IPS-15b (cell line): ENCODE measurements at regions not wholly inside any gene's neighbourhood (a gene's known extent, or its start where the extent isn't known, plus 50 kb on each side); places are given as distances from the start of the nearest gene placed in this dataset.

Experiments used
- H3K27me3 ChIP-seq: one replicate; pipeline ENCODE4 v1.6.1; 2013; ENCODE audit warnings: low read length; ENCODE audit not compliant: control insufficient read depth, insufficient read depth
- H3K36me3 ChIP-seq: one replicate; pipeline ENCODE4 v1.6.1; 2013; ENCODE audit warnings: low read length; ENCODE audit not compliant: control insufficient read depth, insufficient read depth
- H3K4me1 ChIP-seq: one replicate; pipeline ENCODE4 v1.6.1; 2013; ENCODE audit warnings: mild to moderate bottlenecking, low read length; ENCODE audit not compliant: control insufficient read depth, insufficient read depth
- H3K4me3 ChIP-seq: one replicate; pipeline ENCODE4 v1.5.1; 2013; ENCODE audit warnings: low read depth, low read length
- H3K9ac ChIP-seq: one replicate; pipeline ENCODE4 v1.6.1; 2013; ENCODE audit warnings: low read depth, mild to moderate bottlenecking, low read length
- H3K9me3 ChIP-seq: one replicate; pipeline ENCODE4 v1.6.1; 2013; ENCODE audit warnings: mild to moderate bottlenecking, low read length; ENCODE audit not compliant: control insufficient read depth, insufficient read depth

GRCh38 chr11:38173676-38174075 is 1575.6 kb upstream of the RAG2 start:
- H3K4me1 ChIP-seq: no peaks in the 10 kb centered on the region

GRCh38 chr11:38169286-38169685 is 1571.2 kb upstream of the RAG2 start:
- no peaks in the 10 kb centered on the region for H3K27me3 ChIP-seq
- no peaks in the 10 kb centered on the region for H3K36me3 ChIP-seq
- H3K4me3 ChIP-seq: no peak overlapping the region
- no peaks in the 10 kb centered on the region for H3K4me1 ChIP-seq
- H3K9ac ChIP-seq: no peak overlapping the region
- no peaks in the 10 kb centered on the region for H3K9me3 ChIP-seq

More at GRCh38 chr11:38173676-38174075, 1575.6 kb upstream of the RAG2 start:
- no peak overlapping the region for H3K4me3 ChIP-seq
- H3K9me3 ChIP-seq: no peaks in the 10 kb centered on the region
- no peak overlapping the region for H3K9ac ChIP-seq
- H3K27me3 ChIP-seq: no peaks in the 10 kb centered on the region
- no peaks in the 10 kb centered on the region for H3K36me3 ChIP-seq

GRCh38 chr11:38163526-38163925 is 1565.5 kb upstream of the RAG2 start:
- Histone ChIP-seq H3K9me3 (no peaks in the 10 kb centered on the region), H3K9ac (no peak overlapping the region), H3K27me3 (no peaks in the 10 kb centered on the region), H3K4me3 (no peak overlapping the region), H3K36me3 (no peaks in the 10 kb centered on the region), H3K4me1 (no peaks in the 10 kb centered on the region)

- H3K9ac ChIP-seq: no peak overlapping the region
- H3K9me3 ChIP-seq: no peaks in the 10 kb centered on the region
- no peaks in the 10 kb centered on the region for H3K27me3 ChIP-seq
- H3K4me1 ChIP-seq: no peaks in the 10 kb centered on the region
- H3K4me3 ChIP-seq: no peak overlapping the region
- no peaks in the 10 kb centered on the region for H3K36me3 ChIP-seq
Measured at GRCh38 chr11:38160433-38160832, 1562.4 kb upstream of the RAG2 start.

GRCh38 chr11:38159038-38159437 is 1561.0 kb upstream of the RAG2 start:
- Histone ChIP-seq H3K4me1 (no peaks in the 10 kb centered on the region), H3K36me3 (no peaks in the 10 kb centered on the region), H3K9ac (no peak overlapping the region), H3K4me3 (no peak overlapping the region), H3K9me3 (no peaks in the 10 kb centered on the region), H3K27me3 (no peaks in the 10 kb centered on the region)

GRCh38 chr11:38156495-38157146 is 1558.6 kb upstream of the RAG2 start:
- H3K4me1 ChIP-seq: peaks cover 12% of the 10 kb centered on the region
- H3K9ac ChIP-seq: no peak overlapping the region

GRCh38 chr11:38155856-38156255 is 1557.8 kb upstream of the RAG2 start:
- Histone ChIP-seq H3K27me3 (no peaks in the 10 kb centered on the region), H3K36me3 (no peaks in the 10 kb centered on the region), H3K9ac (no peak overlapping the region), H3K9me3 (no peaks in the 10 kb centered on the region), H3K4me3 (no peak overlapping the region), H3K4me1 (peaks cover 14% of the 10 kb centered on the region)

More at GRCh38 chr11:38156495-38157146, 1558.6 kb upstream of the RAG2 start:
- no peak overlapping the region for H3K4me3 ChIP-seq
- no peaks in the 10 kb centered on the region for H3K9me3 ChIP-seq
- no peaks in the 10 kb centered on the region for H3K36me3 ChIP-seq
- no peaks in the 10 kb centered on the region for H3K27me3 ChIP-seq

- Histone ChIP-seq H3K9me3 (no peaks in the 10 kb centered on the region), H3K36me3 (no peaks in the 10 kb centered on the region), H3K27me3 (no peaks in the 10 kb centered on the region), H3K9ac (no peak overlapping the region), H3K4me1 (peaks cover 14% of the 10 kb centered on the region), H3K4me3 (no peak overlapping the region)
Measured at GRCh38 chr11:38153985-38154384, 1555.9 kb upstream of the RAG2 start.

GRCh38 chr11:38143852-38144251 is 1545.8 kb upstream of the RAG2 start:
- no peaks in the 10 kb centered on the region for H3K27me3 ChIP-seq
- H3K9me3 ChIP-seq: no peaks in the 10 kb centered on the region
- no peak overlapping the region for H3K9ac ChIP-seq
- no peaks in the 10 kb centered on the region for H3K4me1 ChIP-seq
- no peak overlapping the region for H3K4me3 ChIP-seq
- no peaks in the 10 kb centered on the region for H3K36me3 ChIP-seq

- no peaks in the 10 kb centered on the region for H3K27me3 ChIP-seq
Measured at GRCh38 chr11:38138972-38139371, 1540.9 kb upstream of the RAG2 start.

GRCh38 chr11:38136887-38137286 is 1538.9 kb upstream of the RAG2 start:
- Histone ChIP-seq H3K36me3 (no peaks in the 10 kb centered on the region), H3K4me3 (peak overlapping the region; percentile 19), H3K27me3 (no peaks in the 10 kb centered on the region)

More at GRCh38 chr11:38138972-38139371, 1540.9 kb upstream of the RAG2 start:
- Histone ChIP-seq H3K36me3 (no peaks in the 10 kb centered on the region), H3K9me3 (no peaks in the 10 kb centered on the region), H3K4me1 (peaks cover 4% of the 10 kb centered on the region), H3K9ac (no peak overlapping the region), H3K4me3 (no peak overlapping the region)

GRCh38 chr11:38131535-38131934 is 1533.5 kb upstream of the RAG2 start:
- H3K4me3 ChIP-seq: no peak overlapping the region
- H3K27me3 ChIP-seq: no peaks in the 10 kb centered on the region
- no peaks in the 10 kb centered on the region for H3K36me3 ChIP-seq
- no peaks in the 10 kb centered on the region for H3K9me3 ChIP-seq
- H3K4me1 ChIP-seq: peaks cover 4% of the 10 kb centered on the region
- no peak overlapping the region for H3K9ac ChIP-seq

More at GRCh38 chr11:38136887-38137286, 1538.9 kb upstream of the RAG2 start:
- Histone ChIP-seq H3K9ac (no peak overlapping the region), H3K9me3 (no peaks in the 10 kb centered on the region), H3K4me1 (peaks cover 4% of the 10 kb centered on the region)
